WTC11 (cell line): ENCODE measurements at regions not wholly inside any gene's neighbourhood (a gene's known extent, or its start where the extent isn't known, plus 50 kb on each side); places are given as distances from the start of the nearest gene placed in this dataset.

Experiments
- ATAC-seq: fragments of 200-7000 bp; cut with Tn5 transposase; 2 replicates; pipeline ENCODE4 v1.10.0; 2021; ENCODE audit warnings: mild to moderate bottlenecking, moderate library complexity
- CTCF ChIA-PET: fragments of 300-600 bp; sonication (Branson Sonifier 250); formaldehyde crosslinking; loops from one replicate; lab custom pipeline; 2021; ENCODE audit warnings: antibody characterized with exemption; lab: Charles Lee
- POLR2A ChIA-PET: fragments of 350-600 bp; sonication (Branson Sonifier 250); formaldehyde crosslinking; loops from one replicate; lab custom pipeline; 2021; ENCODE audit warnings: antibody characterized with exemption; lab: Charles Lee
- DNase-seq: peaks from one replicate; pipeline ENCODE4 v3.0.0; 2021; ENCODE audit warnings: low spot score
- H3K27ac Mint-ChIP-seq: 2 replicates; pipeline ENCODE4 v1.8.0; 2021; ENCODE audit warnings: mixed read lengths
- H3K27me3 Mint-ChIP-seq: 2 replicates; pipeline ENCODE4 v1.8.0; 2021; ENCODE audit warnings: low read depth, mild to moderate bottlenecking, moderate library complexity, mixed read lengths
- H3K36me3 Mint-ChIP-seq: 2 replicates; pipeline ENCODE4 v1.8.0; 2021; ENCODE audit warnings: mixed read lengths
- H3K4me1 Mint-ChIP-seq: 2 replicates; pipeline ENCODE4 v1.8.0; 2022; ENCODE audit warnings: mixed read lengths
- H3K4me3 Mint-ChIP-seq: 2 replicates; pipeline ENCODE4 v1.8.0; 2021; ENCODE audit warnings: mild to moderate bottlenecking, moderate library complexity, mixed read lengths
- H3K9me3 Mint-ChIP-seq: 2 replicates; pipeline ENCODE4 v1.8.0; 2021; ENCODE audit warnings: mixed read lengths
- AFF4 ChIP-seq: sonication (generic); formaldehyde crosslinking; IDR thresholded peaks from 2 replicates; pipeline ENCODE4 v1.8.1; 2023; ENCODE audit warnings: mild to moderate bottlenecking, missing genetic modification reagents, borderline replicate concordance
- CBFB ChIP-seq: sonication (generic); formaldehyde crosslinking; IDR thresholded peaks from 2 replicates; pipeline ENCODE4 v1.8.1; 2022; ENCODE audit warnings: mild to moderate bottlenecking, low read depth, missing genetic modification reagents
- CREB1 ChIP-seq: sonication (generic); formaldehyde crosslinking; IDR thresholded peaks from 2 replicates; pipeline ENCODE4 v1.8.0; 2023; ENCODE audit warnings: mild to moderate bottlenecking, missing genetic modification reagents
- E2F1 ChIP-seq: sonication (generic); formaldehyde crosslinking; IDR thresholded peaks from 2 replicates; pipeline ENCODE4 v1.8.0; 2022; ENCODE audit warnings: mild to moderate bottlenecking, missing genetic modification reagents
- ESRRA ChIP-seq: sonication (generic); formaldehyde crosslinking; IDR thresholded peaks from 2 replicates; pipeline ENCODE4 v1.8.1; 2022; ENCODE audit warnings: mild to moderate bottlenecking, missing genetic modification reagents, borderline replicate concordance
- ETV6 ChIP-seq: sonication (generic); formaldehyde crosslinking; IDR thresholded peaks from 2 replicates; pipeline ENCODE4 v1.8.1; 2022; ENCODE audit warnings: mild to moderate bottlenecking, missing genetic modification reagents
- GABPB1 ChIP-seq: sonication (generic); formaldehyde crosslinking; IDR thresholded peaks from 2 replicates; pipeline ENCODE4 v1.8.1; 2023; ENCODE audit warnings: mild to moderate bottlenecking, missing genetic modification reagents
- NFE2L1 ChIP-seq: sonication (generic); formaldehyde crosslinking; IDR thresholded peaks from 2 replicates; pipeline ENCODE4 v1.8.1; 2023; ENCODE audit warnings: missing genetic modification reagents
- TEAD1 ChIP-seq: sonication (generic); formaldehyde crosslinking; IDR thresholded peaks from 2 replicates; pipeline ENCODE4 v1.8.0; 2022; ENCODE audit warnings: mild to moderate bottlenecking, missing genetic modification reagents
- ZBTB21 ChIP-seq: sonication (generic); formaldehyde crosslinking; IDR thresholded peaks from 2 replicates; pipeline ENCODE4 v1.8.1; 2023; ENCODE audit warnings: mild to moderate bottlenecking, missing genetic modification reagents, borderline replicate concordance
- ZNF423 ChIP-seq: fragments of 250-450 bp; sonication (Bioruptor Pico); IDR thresholded peaks from 2 replicates; pipeline ENCODE4 v2.1.2; 2022; ENCODE audit warnings: mild to moderate bottlenecking, moderate library complexity
- ZNF425 ChIP-seq: fragments of 250-450 bp; sonication (Bioruptor Pico); conservative IDR thresholded peaks from 2 replicates; pipeline ENCODE4 v1.9.0; 2021; ENCODE audit warnings: mild to moderate bottlenecking
- ZNF512 ChIP-seq: sonication (generic); formaldehyde crosslinking; IDR thresholded peaks from 2 replicates; pipeline ENCODE4 v1.8.1; 2022; ENCODE audit warnings: missing genetic modification reagents, borderline replicate concordance

- TF ChIP-seq E2F1 (CRISPR knock-in tag) (no peak), ETV6 (CRISPR knock-in tag) (no peak), CBFB (CRISPR knock-in tag) (no peak), ZNF425 (no peak), ZNF423 (CRISPR knock-in tag) (no peak), TEAD1 (CRISPR knock-in tag) (no peak), GABPB1 (CRISPR knock-in tag) (no peak)
Observed at GRCh38 chr5:115736690-115737005, 79.8 kb downstream of the CDO1 start (continued).

GRCh38 chr5:115736004-115736689, 80.3 kb downstream of the CDO1 start:
- Mint-ChIP-seq H3K27me3 (no peaks in the 10 kb centered on the region; the same call in 1 of the 2 replicates), H3K4me1 (peaks cover 66% of the 10 kb centered on the region), H3K27ac (peak overlapping the region; percentile 72), H3K4me3 (peak overlapping the region; percentile 25; the same call in 1 of the 2 replicates), H3K36me3 (peaks cover 9% of the 10 kb centered on the region), H3K9me3 (peaks cover 16% of the 10 kb centered on the region)
- ChIA-PET CTCF (interaction anchor here (0.8 to 1.2 kb wide), 2 partner anchors 15 to 32 kb away, joined by 3 to 4 read pairs; no protein-coding TSS in a partner anchor), POLR2A (no interaction called here)
- ATAC-seq (no peak), DNase-seq (no peak)
- TF ChIP-seq ZBTB21 (CRISPR knock-in tag) (no peak), ZNF512 (CRISPR knock-in tag) (no peak), ESRRA (no peak), AFF4 (CRISPR knock-in tag) (no peak), GABPB1 (CRISPR knock-in tag) (no peak), CREB1 (CRISPR knock-in tag) (no peak), NFE2L1 (no peak)
